K562 (cell line): ENCODE measurements at regions not wholly inside any gene's neighbourhood (a gene's known extent, or its start where the extent isn't known, plus 50 kb on each side); places are given as distances from the start of the nearest gene placed in this dataset.

ENCODE experiments used
- ATAC-seq: fragments of 200-7000 bp; cut with Tn5 transposase; 3 replicates; pipeline ENCODE4 v1.9.1; 2020; ENCODE audit warnings: moderate library complexity
- BruUV-seq: library from RNA; stranded (reverse); fragments of 400-500 nt; replicated peaks from 2 replicates; lab custom pipeline; 2021; lab: Mats Ljungman, UMichigan
- CTCF ChIA-PET: fragments of 300-600 bp; formaldehyde crosslinking; extraction: SDS; loops from one replicate; lab custom pipeline; 2021; ENCODE audit warnings: low intra/inter-chr PET ratio; lab: Yijun Ruan, JAX
- POLR2A ChIA-PET: fragments of 300-600, 350-650 bp; sonication (Branson Sonifier 250); formaldehyde crosslinking; extraction: SDS; loops from one replicate; lab custom pipeline; 2021; ENCODE audit warnings: antibody characterized with exemption, inconsistent platforms; lab: Yijun Ruan, JAX
- DNase-seq, 4 experiments: peaks; one replicate each; pipeline versions ENCODE4 v3.0.0 to v3.0.0-alpha.2; 2011 to 2018; ENCODE audit warnings: low spot score in 3 of 4, mixed read lengths in 3 of 4; ENCODE audit errors: extremely low read depth in 1 of 4
- FAIRE-seq: peaks from 2 replicates; lab custom pipeline; 2011; peaks lifted over from hg19 to GRCh38; lab: Jason Lieb, UNC
- H2AFZ ChIP-seq: 2 replicates; pipeline ENCODE4 v1.6.0; 2011; ENCODE audit warnings: low read depth, low read length, control low read depth, inconsistent platforms
- H3K27ac ChIP-seq: fragments of 200-600 bp; 3 replicates; pipeline ENCODE4 v1.8.0; 2011; ENCODE audit warnings: low read depth, mild to moderate bottlenecking, control low read depth, inconsistent platforms, low read length, moderate library complexity, mixed read lengths; ENCODE audit errors: extremely low read depth
- H3K27me3 ChIP-seq, 2 experiments: fragments of 300-600 bp in 1 of 2; 2 replicates in 1 of 2; 3 replicates in 1 of 2; pipeline versions ENCODE4 v1.6.0 to v1.8.0; 2011; ENCODE audit warnings: inconsistent platforms in 2 of 2, low read length in 2 of 2, mild to moderate bottlenecking in 1 of 2, mixed read lengths in 1 of 2, moderate library complexity in 1 of 2; ENCODE audit not compliant: control insufficient read depth in 2 of 2, insufficient read depth in 2 of 2
- H3K36me3 ChIP-seq: fragments of 300-600 bp; 3 replicates; pipeline ENCODE4 v1.8.0; 2011; ENCODE audit warnings: mild to moderate bottlenecking, low read length, inconsistent platforms; ENCODE audit not compliant: control insufficient read depth, insufficient read depth
- H3K4me1 ChIP-seq, 2 experiments: fragments of 200-600 bp in 1 of 2; replicated peaks in 1 of 2; 2 replicates in 1 of 2; 3 replicates in 1 of 2; pipeline versions ENCODE4 v1.5.1 to v1.8.0; 2011; ENCODE audit warnings: inconsistent platforms in 2 of 2, low read length in 2 of 2, mild to moderate bottlenecking in 1 of 2, mixed read lengths in 1 of 2, moderate library complexity in 1 of 2; ENCODE audit not compliant: control insufficient read depth in 2 of 2, insufficient read depth in 2 of 2
- H3K4me2 ChIP-seq: 2 replicates; pipeline ENCODE4 v1.6.1; 2011; ENCODE audit warnings: low read length, control low read depth, inconsistent platforms, mixed read lengths; ENCODE audit not compliant: insufficient read depth
- H3K4me3 ChIP-seq: fragments of 200-600 bp; sonication (generic), shearing (Covaris generic); 2 replicates; pipeline ENCODE4 v1.5.1; 2016; ENCODE audit warnings: control low read depth, inconsistent platforms
- H3K79me2 ChIP-seq: fragments of 200-600 bp; 3 replicates; pipeline ENCODE4 v1.8.0; 2011; ENCODE audit warnings: low read length, inconsistent platforms; ENCODE audit not compliant: control insufficient read depth, insufficient read depth
- H3K9ac ChIP-seq, 2 experiments: 2 replicates each; pipeline versions ENCODE4 v1.6.0 to v1.6.1; 2011; ENCODE audit warnings: low read depth in 2 of 2, low read length in 2 of 2, control low read depth in 1 of 2, inconsistent platforms in 1 of 2, mild to moderate bottlenecking in 1 of 2, mixed read lengths in 1 of 2; ENCODE audit not compliant: insufficient read depth in 1 of 2
- H3K9me1 ChIP-seq: one replicate; pipeline ENCODE4 v1.6.0; 2011; ENCODE audit warnings: inconsistent platforms, mild to moderate bottlenecking, low read length, moderate library complexity; ENCODE audit not compliant: control insufficient read depth, insufficient read depth
- H3K9me3 ChIP-seq: replicated peaks from 2 replicates; pipeline ENCODE4 v1.5.1; 2011; ENCODE audit warnings: low read depth, low read length, inconsistent platforms; ENCODE audit not compliant: control insufficient read depth, insufficient read depth
- H4K20me1 ChIP-seq: replicated peaks from 2 replicates; pipeline ENCODE4 v1.6.1; 2011; ENCODE audit warnings: low read length, inconsistent platforms, mixed read lengths; ENCODE audit not compliant: control insufficient read depth, insufficient read depth
- ATF3 ChIP-seq, 2 experiments: fragments of 450-650 bp in 1 of 2; sonication (generic) in 1 of 2; formaldehyde crosslinking in 1 of 2; IDR thresholded peaks in 1 of 2; conservative IDR thresholded peaks in 1 of 2; 2 replicates each; pipeline versions ENCODE4 v1.6.1 to v1.8.1; 2016 to 2023; ENCODE audit warnings: mild to moderate bottlenecking in 2 of 2, moderate library complexity in 2 of 2, inconsistent platforms in 1 of 2, missing genetic modification reagents in 1 of 2
- BRF2 ChIP-seq: IDR thresholded peaks from 3 replicates; pipeline ENCODE4 v1.6.1; 2011; ENCODE audit warnings: borderline replicate concordance, mild to moderate bottlenecking; ENCODE audit not compliant: insufficient read length, insufficient read depth
- ZBTB43 ChIP-seq: sonication (generic); formaldehyde crosslinking; IDR thresholded peaks from 2 replicates; pipeline ENCODE4 v1.8.0; 2023; ENCODE audit warnings: mild to moderate bottlenecking, missing genetic modification reagents
- WGBS: fragments of 100-300 bp; shearing (Covaris generic); methylation state at CpG from one replicate; pipeline ENCODE4 v1.1.6; 2016; ENCODE audit warnings: low coverage, mixed read lengths; ENCODE audit not compliant: insufficient coverage; ENCODE audit errors: missing lambda C conversion rate; 5-methylcytosine and 5-hydroxymethylcytosine counted together
- in situ Hi-C: fragments of 300-500 bp; cut with MboI; formaldehyde crosslinking; loops from 4 replicates; pipeline ENCODE4 v1.15.0; 2018; ENCODE audit warnings: inconsistent platforms, mixed read lengths
- intact Hi-C: fragments of 100-400 bp; cut with micrococcal nuclease; formaldehyde crosslinking; loops from 2 replicates; pipeline ENCODE4 v1.14.2; 2022

GRCh38 chr7:134367956-134368749 lies 51.4 kb upstream of the SLC35B4 start:
- no peaks in the 10 kb centered on the region for H3K9me3 ChIP-seq
- TF ChIP-seq ZBTB43 (CRISPR knock-in tag): no peak
- peak; percentile 63 for TF ChIP-seq ATF3 (IDR thresholded peaks at IDR 0.05)
- TF ChIP-seq ATF3 (CRISPR knock-in tag; conservative IDR thresholded peaks at IDR 0.05): no peak
- TF ChIP-seq BRF2: no peak
- ATAC-seq: no peak
- H3K9ac ChIP-seq: no peak overlapping the region
- ChIA-PET CTCF (no interaction called here), POLR2A (interaction anchor here (0.9 to 1.0 kb wide), 2 partner anchors 155 to 181 kb away, joined by 3 read pairs; partner anchors contain the start of gene AKR1B15)
- DNase-seq: no peak
- WGBS: 4% methylated on average over 5 of the region's 5 CpGs
- no peak overlapping the region for H3K4me3 ChIP-seq
- H3K27ac ChIP-seq: no peak overlapping the region
- peaks cover 0 to 13% of the 10 kb centered on the region in 2 experiments; a peak in 1 of 5 replicates for H3K4me1 ChIP-seq
- no peaks in the 10 kb centered on the region for H4K20me1 ChIP-seq
- H3K27me3 ChIP-seq: peaks cover 24 to 28% of the 10 kb centered on the region in 2 experiments
- FAIRE-seq: no peak
- H2AFZ ChIP-seq: no peak overlapping the region
- no peaks in the 10 kb centered on the region for H3K36me3 ChIP-seq
- in situ Hi-C loops: no loop called here
- H3K79me2 ChIP-seq: no peaks in the 10 kb centered on the region
- H3K4me2 ChIP-seq: no peak overlapping the region
- H3K9me1 ChIP-seq: no peaks in the 10 kb centered on the region
- no TSS peak for BruUV-seq
- intact Hi-C loops: no loop called here
